Heart right ventricle (tissue), 16 donors: ENCODE measurements at regions not wholly inside any gene's neighbourhood (a gene's known extent, or its start where the extent isn't known, plus 50 kb on each side); places are given as distances from the start of the nearest gene placed in this dataset.

Source experiments
- ATAC-seq, 8 donors: fragments of 200-7000 bp; cut with Tn5 transposase; one replicate each; pipeline ENCODE4 v1.9.1; 2020; ENCODE audit warnings: mild to moderate bottlenecking in 8 of 8, moderate library complexity in 8 of 8, moderate number of reproducible peaks in 1 of 8
- DNase-seq, 2 donors: peaks; one replicate each; pipeline ENCODE4 v3.0.0-alpha.2; 2020
- H3K27ac ChIP-seq, 10 donors: fragments of 200-600 bp; sonication (generic) in 2 of 10; one replicate each; pipeline versions ENCODE4 v1.5.0 to v1.8.0; 2020 to 2022; ENCODE audit warnings: mild to moderate bottlenecking in 3 of 10
- H3K27me3 ChIP-seq, 7 donors: fragments of 200-600 bp; one replicate each; pipeline ENCODE4 v1.8.0; 2021 to 2022; ENCODE audit warnings: mild to moderate bottlenecking in 2 of 7
- H3K36me3 ChIP-seq, 9 donors: fragments of 200-600 bp; sonication (generic) in 1 of 9; one replicate each; pipeline versions ENCODE4 v1.5.0 to v1.8.0; 2020 to 2022; ENCODE audit warnings: mild to moderate bottlenecking in 2 of 9
- H3K4me1 ChIP-seq, 9 donors: fragments of 200-600 bp; sonication (generic) in 1 of 9; one replicate each; pipeline versions ENCODE4 v1.5.0 to v1.8.0; 2020 to 2022; ENCODE audit warnings: mild to moderate bottlenecking in 4 of 9
- H3K4me3 ChIP-seq, 10 donors: fragments of 200-600 bp; sonication (generic) in 2 of 10; one replicate each; pipeline versions ENCODE4 v1.5.0 to v1.8.0; 2020 to 2022; ENCODE audit warnings: mild to moderate bottlenecking in 7 of 10, moderate library complexity in 2 of 10
- H3K9me3 ChIP-seq, 11 donors: fragments of 200-600 bp in 10 of 11; sonication (generic) in 2 of 11; one replicate each; pipeline versions ENCODE4 v1.5.0 to v1.8.0; 2013 to 2022; ENCODE audit warnings: mild to moderate bottlenecking in 2 of 11, control low read depth in 1 of 11, moderate library complexity in 1 of 11
- WGBS, 2 donors: extraction: QIAGEN DNeasy Blood & Tissue Kit; methylation state at CpG; one replicate each; pipeline ENCODE4 v1.1.7; 2013; ENCODE audit warnings: inconsistent platforms in 1 of 2; 5-methylcytosine and 5-hydroxymethylcytosine counted together
- intact Hi-C, 10 donors: fragments of 100-400 bp; cut with DNase I; formaldehyde crosslinking; loops; one replicate each; pipeline versions ENCODE4 v1.11.1 to v1.14.2; 2022
- TF ChIP-seq, protein P1 (sequence below), 9 donors: fragments of 200-600 bp; sonication (generic) in 2 of 9; IDR thresholded peaks; one replicate each; pipeline versions ENCODE4 v1.5.0 to v1.8.0; 2021 to 2022; ENCODE audit warnings: antibody characterized with exemption in 9 of 9, mild to moderate bottlenecking in 5 of 9, moderate library complexity in 1 of 9
- donor health status: Arrhythmogenic right ventricular cardiomyopathy.
- donor health status: ischemic (EF 13 %, LVEDD 7.1; RV severe dilation, severe dysfunction).
- donor health status: healthy with polysubstance abuse.
- donor health status: DM: no; HTN: yes; CAD: no.
- donor health status: DM: no; HTN: no; CAD: no.
- donor health status: ischemic (EF 25% LVEDD 6.9; RV normal size, moderate dysfunction).
- donor health status: ischemic (EF 25% LVEDD 5.7; RV mildly dilated, moderate dysfunction).
- donor health status: healthy.
- donor health status: DM: yes; HTN: yes; CAD: no.
- donor health status: Ischemic cardiomyopathy.
- donor health status: ischemic (EF 35%, LVEDD 5.7; RV mildly dilated, moderate dysfunction).
- donor health status: nonischemic (EF 11% LVEDD 7.7; RV severe dilation, severe dysfunction).
- donor health status: DM: yes; HTN: yes; CAD: no.
- donor health status: PGD.
- donor health status: ischemic (EF 29% LVEDD 5.4; RV normal size, mild dysfunction).
- donor health status: nonischemic (EF 23%, LVEDD 6.1; RV moderate dilation, normal function).

DNA sequence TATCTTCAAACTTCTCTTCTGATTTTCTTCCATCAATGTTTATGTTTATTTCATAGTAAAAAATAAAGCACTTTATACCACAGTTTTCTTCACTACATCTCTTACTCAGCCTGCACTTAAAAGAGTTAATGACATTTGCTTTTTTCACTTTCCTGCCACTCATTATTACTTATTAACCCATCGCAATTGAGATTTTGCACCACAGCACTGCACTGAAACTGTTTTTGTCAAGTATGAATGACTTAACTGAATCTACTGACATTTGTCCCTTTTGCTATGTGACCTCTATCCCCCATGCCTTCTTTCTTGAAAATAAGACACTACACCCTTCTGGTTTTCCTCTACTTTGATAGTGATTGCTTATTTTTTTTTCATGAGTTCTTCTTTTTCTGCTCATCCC is 739.7 kb upstream of the DPPA4 start:
- H3K9me3 ChIP-seq, result peaks cover 0 to under 1% (median 0%) of the 10 kb centered on the region in 11 donors
- no peak for ATAC-seq
- intact Hi-C loops, result no loop called here
- H3K4me3 ChIP-seq, result no peak overlapping the region
- whole genome bisulfite sequencing, 2 donors, result 80 to 91% methylated on average over 1 of the region's 1 CpG
- TF ChIP-seq, protein P1, sequence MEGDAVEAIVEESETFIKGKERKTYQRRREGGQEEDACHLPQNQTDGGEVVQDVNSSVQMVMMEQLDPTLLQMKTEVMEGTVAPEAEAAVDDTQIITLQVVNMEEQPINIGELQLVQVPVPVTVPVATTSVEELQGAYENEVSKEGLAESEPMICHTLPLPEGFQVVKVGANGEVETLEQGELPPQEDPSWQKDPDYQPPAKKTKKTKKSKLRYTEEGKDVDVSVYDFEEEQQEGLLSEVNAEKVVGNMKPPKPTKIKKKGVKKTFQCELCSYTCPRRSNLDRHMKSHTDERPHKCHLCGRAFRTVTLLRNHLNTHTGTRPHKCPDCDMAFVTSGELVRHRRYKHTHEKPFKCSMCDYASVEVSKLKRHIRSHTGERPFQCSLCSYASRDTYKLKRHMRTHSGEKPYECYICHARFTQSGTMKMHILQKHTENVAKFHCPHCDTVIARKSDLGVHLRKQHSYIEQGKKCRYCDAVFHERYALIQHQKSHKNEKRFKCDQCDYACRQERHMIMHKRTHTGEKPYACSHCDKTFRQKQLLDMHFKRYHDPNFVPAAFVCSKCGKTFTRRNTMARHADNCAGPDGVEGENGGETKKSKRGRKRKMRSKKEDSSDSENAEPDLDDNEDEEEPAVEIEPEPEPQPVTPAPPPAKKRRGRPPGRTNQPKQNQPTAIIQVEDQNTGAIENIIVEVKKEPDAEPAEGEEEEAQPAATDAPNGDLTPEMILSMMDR (IDR thresholded peaks at IDR 0.05), result no peak
- DNase-seq, result no peak
- H3K27me3 ChIP-seq, result no peaks in the 10 kb centered on the region
- H3K36me3 ChIP-seq, result no peaks in the 10 kb centered on the region
- H3K4me1 ChIP-seq, result no peaks in the 10 kb centered on the region
- H3K27ac ChIP-seq, result no peak overlapping the region

DNA sequence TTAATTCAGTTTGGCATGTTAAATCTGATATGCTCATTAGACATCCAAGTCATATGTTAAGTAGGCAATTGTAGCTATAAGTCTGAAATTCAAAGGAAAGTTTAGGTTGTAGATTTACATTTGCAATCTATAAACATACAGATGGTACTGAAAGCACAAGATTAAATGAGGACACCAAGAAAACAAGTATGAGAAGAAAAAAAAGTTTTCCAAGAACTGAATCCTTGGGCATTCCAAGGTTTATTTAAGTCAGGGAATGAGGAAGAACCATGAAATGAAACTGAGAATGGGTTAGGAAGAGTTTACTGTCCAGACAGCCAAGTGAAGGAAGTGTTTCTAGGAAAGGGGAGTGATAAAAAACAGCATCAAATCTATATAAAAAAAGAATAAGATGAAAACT is 756.1 kb upstream of the DPPA4 start:
- DNase-seq, result no peak

DNA sequence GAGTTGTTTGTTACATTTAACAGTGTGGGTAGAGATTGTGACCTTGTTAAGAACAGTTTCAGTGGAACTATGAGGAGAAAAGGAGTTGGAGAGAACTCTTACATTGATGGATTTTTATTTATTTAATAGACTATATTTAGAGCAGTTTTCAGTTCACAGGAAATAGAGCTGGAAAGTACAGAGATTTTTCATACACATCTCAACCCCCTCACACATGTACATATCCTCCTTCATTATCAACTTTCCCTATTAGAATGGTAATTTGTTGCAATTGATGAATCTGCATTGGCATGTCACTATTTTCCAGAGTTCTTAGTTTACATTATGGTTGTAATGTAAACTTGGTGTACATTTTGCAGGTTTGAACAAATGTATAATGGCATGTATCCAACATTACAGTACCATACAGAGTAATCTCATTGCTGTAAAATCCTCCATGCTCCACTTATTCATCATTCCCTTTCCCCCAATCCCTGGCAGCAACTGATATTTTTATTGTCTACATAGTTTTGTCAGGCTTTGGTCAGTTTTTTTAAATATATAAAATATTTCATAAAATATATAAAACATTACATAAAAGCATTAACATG is 756.6 kb upstream of the DPPA4 start:
- TF ChIP-seq, protein P1 (IDR thresholded peaks at IDR 0.05), result no peak

More for the DNA sequence above, 756.1 kb upstream of the DPPA4 start:
- Histone ChIP-seq H3K4me3 (no peak overlapping the region), H3K27ac (no peak overlapping the region), H3K9me3 (peaks cover 0 to 12% (median 0%) of the 10 kb centered on the region in 11 donors), H3K4me1 (no peaks in the 10 kb centered on the region), H3K27me3 (no peaks in the 10 kb centered on the region), H3K36me3 (no peaks in the 10 kb centered on the region)
- TF ChIP-seq, protein P1 (IDR thresholded peaks at IDR 0.05), result no peak
- no peak for ATAC-seq
- intact Hi-C loops, result no loop called here

DNA sequence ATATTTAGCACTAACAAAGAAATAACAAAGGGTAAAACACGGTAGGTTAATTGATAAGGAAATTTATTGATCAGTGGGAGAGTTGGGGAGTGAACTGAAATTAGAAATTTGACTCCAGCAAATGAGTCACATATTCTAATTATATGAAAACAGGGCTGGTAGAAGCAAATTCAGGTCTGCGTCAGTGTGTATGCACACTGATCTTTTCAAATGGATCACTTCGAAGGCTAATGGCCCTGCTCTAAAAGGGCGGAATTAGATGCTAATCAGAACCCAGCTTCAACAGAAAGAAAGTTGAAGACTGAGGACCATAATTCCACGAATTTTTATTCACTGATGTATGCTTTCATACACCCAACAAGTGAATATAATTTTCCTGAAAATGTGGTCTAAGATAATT is 762.4 kb upstream of the DPPA4 start:
- Histone ChIP-seq H3K27me3 (no peaks in the 10 kb centered on the region), H3K27ac (no peak overlapping the region), H3K4me1 (no peaks in the 10 kb centered on the region), H3K36me3 (no peaks in the 10 kb centered on the region), H3K4me3 (no peak overlapping the region), H3K9me3 (peaks cover 0 to 12% (median 0%) of the 10 kb centered on the region in 11 donors)
- 69 to 73% methylated on average over 5 of the region's 5 CpGs for WGBS, 2 donors
- TF ChIP-seq, protein P1 (IDR thresholded peaks at IDR 0.05), result no peak
- ATAC-seq (no peak), DNase-seq (no peak)
- intact Hi-C loops, result no loop called here

More for the DNA sequence above, 756.6 kb upstream of the DPPA4 start:
- DNase-seq, result no peak
- Histone ChIP-seq H3K36me3 (no peaks in the 10 kb centered on the region), H3K27ac (no peak overlapping the region), H3K4me3 (no peak overlapping the region), H3K9me3 (peaks cover 0 to 12% (median 0%) of the 10 kb centered on the region in 11 donors), H3K27me3 (no peaks in the 10 kb centered on the region), H3K4me1 (no peaks in the 10 kb centered on the region)
- intact Hi-C loops, result no loop called here
- no peak for ATAC-seq
